MM.1S (cell line): ENCODE measurements at regions not wholly inside any gene's neighbourhood (a gene's known extent, or its start where the extent isn't known, plus 50 kb on each side); places are given as distances from the start of the nearest gene placed in this dataset.

Experiments
- CTCF ChIP-seq: fragments of 300-600 bp; sonication (generic); IDR thresholded peaks from 2 replicates; pipeline ENCODE4 v1.5.1; 2016; ENCODE audit warnings: antibody characterized with exemption, low read length, mixed read lengths
- EZH2 ChIP-seq: fragments of 300-600 bp; sonication (generic); optimal IDR thresholded peaks from 2 replicates; pipeline ENCODE3; 2017; ENCODE audit warnings: low read depth, mild to moderate bottlenecking, antibody characterized with exemption, low read length, mixed read lengths

- TF ChIP-seq CTCF (no peak), EZH2 (no peak)
Observed at GRCh38 chr17:69732272-69732918, 317.9 kb downstream of the MAP2K6 start.
